Duodenal mucosa (tissue), 2 donors: ENCODE measurements at regions not wholly inside any gene's neighbourhood (a gene's known extent, or its start where the extent isn't known, plus 50 kb on each side); places are given as distances from the start of the nearest gene placed in this dataset.

Source experiments
- H3K27ac ChIP-seq: one replicate; pipeline ENCODE4 v1.7.0; 2013; ENCODE audit warnings: low read depth, low read length
- H3K27me3 ChIP-seq, 2 donors: one replicate each; pipeline ENCODE4 v1.7.0; 2013; ENCODE audit warnings: low read length in 2 of 2, control low read depth in 1 of 2; ENCODE audit not compliant: insufficient read depth in 2 of 2, control insufficient read depth in 1 of 2
- H3K36me3 ChIP-seq, 2 donors: one replicate each; pipeline ENCODE4 v1.7.0; 2013; ENCODE audit warnings: low read length in 2 of 2, control low read depth in 1 of 2; ENCODE audit not compliant: insufficient read depth in 2 of 2, control insufficient read depth in 1 of 2
- H3K4me1 ChIP-seq, 2 donors: one replicate each; pipeline ENCODE4 v1.7.0; 2013; ENCODE audit warnings: low read length in 2 of 2, control low read depth in 1 of 2; ENCODE audit not compliant: insufficient read depth in 2 of 2, control insufficient read depth in 1 of 2
- H3K4me3 ChIP-seq, 2 donors: one replicate each; pipeline ENCODE4 v1.7.0; 2013; ENCODE audit warnings: low read length in 2 of 2, low read depth in 1 of 2
- H3K9ac ChIP-seq, 2 donors: one replicate each; pipeline ENCODE4 v1.7.0; 2013; ENCODE audit warnings: low read length in 2 of 2, low read depth in 1 of 2
- H3K9me3 ChIP-seq, 2 donors: one replicate each; pipeline ENCODE4 v1.7.0; 2013; ENCODE audit warnings: low read length in 2 of 2, control low read depth in 1 of 2; ENCODE audit not compliant: control insufficient read depth in 1 of 2

GRCh38 chr5:174159327-174160114, 114.0 kb downstream of the NSG2 start:
- Histone ChIP-seq H3K9ac (no peak overlapping the region), H3K9me3 (no peaks in the 10 kb centered on the region), H3K4me3 (no peak overlapping the region), H3K36me3 (no peaks in the 10 kb centered on the region), H3K27me3 (peaks cover 0 to 3% of the 10 kb centered on the region in 2 donors), H3K27ac (no peak overlapping the region), H3K4me1 (no peaks in the 10 kb centered on the region)

- H3K9ac ChIP-seq: no peak overlapping the region
- H3K4me1 ChIP-seq: no peaks in the 10 kb centered on the region
- no peak overlapping the region for H3K27ac ChIP-seq
- H3K9me3 ChIP-seq: peaks cover 0 to 3% of the 10 kb centered on the region in 2 donors
- no peaks in the 10 kb centered on the region for H3K36me3 ChIP-seq
- no peaks in the 10 kb centered on the region for H3K27me3 ChIP-seq
- H3K4me3 ChIP-seq: no peak overlapping the region
Measured at GRCh38 chr5:174165406-174165805, 119.9 kb downstream of the NSG2 start.

- Histone ChIP-seq H3K9ac (no peak overlapping the region), H3K27ac (no peak overlapping the region), H3K27me3 (no peaks in the 10 kb centered on the region), H3K36me3 (no peaks in the 10 kb centered on the region), H3K4me3 (no peak overlapping the region), H3K4me1 (no peaks in the 10 kb centered on the region), H3K9me3 (peaks cover 0 to 3% of the 10 kb centered on the region in 2 donors)
Measured at GRCh38 chr5:174166231-174167079, 120.9 kb downstream of the NSG2 start.

GRCh38 chr5:174167080-174167910, 121.8 kb downstream of the NSG2 start:
- Histone ChIP-seq H3K4me3 (no peak overlapping the region), H3K4me1 (no peaks in the 10 kb centered on the region), H3K36me3 (no peaks in the 10 kb centered on the region), H3K9ac (no peak overlapping the region), H3K9me3 (peaks cover 0 to 3% of the 10 kb centered on the region in 2 donors), H3K27ac (no peak overlapping the region), H3K27me3 (no peaks in the 10 kb centered on the region)

- no peaks in the 10 kb centered on the region for H3K27me3 ChIP-seq
- no peaks in the 10 kb centered on the region for H3K4me1 ChIP-seq
- no peaks in the 10 kb centered on the region for H3K36me3 ChIP-seq
- H3K9me3 ChIP-seq: peaks cover 0 to 3% of the 10 kb centered on the region in 2 donors
- H3K4me3 ChIP-seq: no peak overlapping the region
- H3K9ac ChIP-seq: no peak overlapping the region
- H3K27ac ChIP-seq: no peak overlapping the region
Measured at GRCh38 chr5:174172152-174172551, 126.6 kb downstream of the NSG2 start.

- no peak overlapping the region for H3K9ac ChIP-seq
- peaks cover 0 to 3% of the 10 kb centered on the region in 2 donors for H3K9me3 ChIP-seq
- H3K36me3 ChIP-seq: no peaks in the 10 kb centered on the region
- no peaks in the 10 kb centered on the region for H3K27me3 ChIP-seq
- no peak overlapping the region for H3K4me3 ChIP-seq
- H3K27ac ChIP-seq: no peak overlapping the region
- H3K4me1 ChIP-seq: no peaks in the 10 kb centered on the region
Measured at GRCh38 chr5:174172566-174172965, 127.1 kb downstream of the NSG2 start.

DNA sequence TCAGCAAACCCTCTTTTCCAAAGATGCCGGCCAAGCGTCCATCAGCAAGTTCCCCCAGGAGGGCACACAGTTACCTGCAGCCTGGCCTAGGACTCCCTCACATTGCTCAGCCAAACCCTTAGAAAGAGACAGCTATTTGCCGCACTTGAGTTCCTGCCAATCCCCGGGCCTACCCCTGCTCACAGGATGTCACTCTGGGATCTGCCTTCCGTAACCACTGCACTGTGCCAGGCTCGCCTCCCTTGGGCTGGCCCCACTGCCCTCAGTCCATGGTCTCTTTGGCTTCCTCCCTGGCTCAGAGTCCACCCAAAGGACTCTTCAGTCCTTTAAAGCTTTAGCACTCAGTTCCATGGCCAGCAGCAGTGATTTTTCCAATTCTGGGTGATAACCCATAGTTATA, 128.3 kb downstream of the NSG2 start:
- Histone ChIP-seq H3K27me3 (no peaks in the 10 kb centered on the region), H3K4me1 (no peaks in the 10 kb centered on the region), H3K9me3 (peaks cover 0 to 3% of the 10 kb centered on the region in 2 donors), H3K36me3 (no peaks in the 10 kb centered on the region), H3K4me3 (no peak overlapping the region), H3K9ac (no peak overlapping the region), H3K27ac (no peak overlapping the region)

- Histone ChIP-seq H3K27ac (no peak overlapping the region), H3K4me3 (no peak overlapping the region)
Measured at GRCh38 chr5:174175716-174176268, 130.3 kb downstream of the NSG2 start.

GRCh38 chr5:174176511-174176910, 131.0 kb downstream of the NSG2 start:
- Histone ChIP-seq H3K27ac (no peak overlapping the region), H3K4me1 (no peaks in the 10 kb centered on the region), H3K9me3 (no peaks in the 10 kb centered on the region), H3K36me3 (no peaks in the 10 kb centered on the region), H3K27me3 (no peaks in the 10 kb centered on the region), H3K9ac (no peak overlapping the region), H3K4me3 (no peak overlapping the region)

More at GRCh38 chr5:174175716-174176268, 130.3 kb downstream of the NSG2 start:
- H3K27me3 ChIP-seq: no peaks in the 10 kb centered on the region
- H3K9me3 ChIP-seq: no peaks in the 10 kb centered on the region
- H3K4me1 ChIP-seq: no peaks in the 10 kb centered on the region
- H3K36me3 ChIP-seq: no peaks in the 10 kb centered on the region
- H3K9ac ChIP-seq: no peak overlapping the region
